Mesenchymal stem cell (in vitro differentiated cells and primary cell): ENCODE measurements at regions not wholly inside any gene's neighbourhood (a gene's known extent, or its start where the extent isn't known, plus 50 kb on each side); places are given as distances from the start of the nearest gene placed in this dataset.

ENCODE experiments used
- DNase-seq: peaks from one replicate; pipeline ENCODE4 v3.0.0-alpha.2; 2013
- H2AFZ ChIP-seq: one replicate; pipeline ENCODE4 v1.6.1; 2013; ENCODE audit warnings: low read depth, mild to moderate bottlenecking, control low read depth, inconsistent platforms, low read length, moderate library complexity
- H2AK5ac ChIP-seq: 2 replicates; pipeline ENCODE4 v1.6.1; 2013; ENCODE audit warnings: low read length, moderate library complexity, mild to moderate bottlenecking, inconsistent platforms; ENCODE audit not compliant: severe bottlenecking
- H2BK120ac ChIP-seq: one replicate; pipeline ENCODE4 v1.6.1; 2013; ENCODE audit warnings: low read depth, mild to moderate bottlenecking, inconsistent platforms, low read length, moderate library complexity
- H2BK12ac ChIP-seq, 2 experiments: one replicate each; pipeline ENCODE4 v1.6.1; 2013; ENCODE audit warnings: inconsistent platforms in 2 of 2, low read length in 2 of 2, mild to moderate bottlenecking in 2 of 2, moderate library complexity in 2 of 2, control low read depth in 1 of 2
- H2BK15ac ChIP-seq: one replicate; pipeline ENCODE4 v1.6.1; 2013; ENCODE audit warnings: mild to moderate bottlenecking, low read depth, inconsistent platforms; ENCODE audit not compliant: poor library complexity, severe bottlenecking
- H2BK5ac ChIP-seq: 2 replicates; pipeline ENCODE4 v1.6.1; 2013; ENCODE audit warnings: low read depth, mild to moderate bottlenecking, low read length, control low read depth, inconsistent platforms; ENCODE audit not compliant: poor library complexity, severe bottlenecking
- H3K14ac ChIP-seq, 2 experiments: one replicate each; pipeline ENCODE4 v1.6.1; 2013; ENCODE audit warnings: inconsistent platforms in 2 of 2, low read length in 2 of 2, control low read depth in 1 of 2, mild to moderate bottlenecking in 1 of 2, moderate library complexity in 1 of 2
- H3K18ac ChIP-seq, 2 experiments: one replicate each; pipeline ENCODE4 v1.6.1; 2013; ENCODE audit warnings: inconsistent platforms in 2 of 2, low read length in 2 of 2, control low read depth in 1 of 2, low read depth in 1 of 2, mild to moderate bottlenecking in 1 of 2
- H3K23ac ChIP-seq, 2 experiments: one replicate each; pipeline ENCODE4 v1.6.1; 2013; ENCODE audit warnings: inconsistent platforms in 2 of 2, low read length in 2 of 2, mild to moderate bottlenecking in 2 of 2, moderate library complexity in 2 of 2, control low read depth in 1 of 2
- H3K27ac ChIP-seq: 2 replicates; pipeline ENCODE4 v1.5.1; 2013; ENCODE audit warnings: mild to moderate bottlenecking, moderate library complexity, low read length, control low read depth, inconsistent platforms; ENCODE audit not compliant: poor library complexity, severe bottlenecking
- H3K27me3 ChIP-seq, 2 experiments: 2 replicates each; pipeline versions ENCODE4 v1.6.1 to v1.7.0; 2013; ENCODE audit warnings: low read length in 2 of 2, mild to moderate bottlenecking in 2 of 2, moderate library complexity in 2 of 2, control low read depth in 1 of 2, inconsistent platforms in 1 of 2; ENCODE audit not compliant: control insufficient read depth in 1 of 2, insufficient read depth in 1 of 2
- H3K36me3 ChIP-seq, 2 experiments: 2 replicates each; pipeline versions ENCODE4 v1.6.1 to v1.7.0; 2013; ENCODE audit warnings: low read length in 2 of 2, control low read depth in 1 of 2, inconsistent platforms in 1 of 2, low read depth in 1 of 2, mild to moderate bottlenecking in 1 of 2; ENCODE audit not compliant: insufficient read depth in 2 of 2, control insufficient read depth in 1 of 2
- H3K4ac ChIP-seq, 2 experiments: one replicate each; pipeline ENCODE4 v1.6.1; 2013; ENCODE audit warnings: inconsistent platforms in 2 of 2, low read length in 2 of 2, mild to moderate bottlenecking in 2 of 2, moderate library complexity in 2 of 2, control low read depth in 1 of 2, low read depth in 1 of 2
- H3K4me1 ChIP-seq: 2 replicates; pipeline ENCODE4 v1.6.1; 2013; ENCODE audit warnings: low read depth, low read length, control low read depth; ENCODE audit not compliant: control insufficient read depth, insufficient read depth
- H3K4me2 ChIP-seq: 2 replicates; pipeline ENCODE4 v1.6.1; 2013; ENCODE audit warnings: low read length, mild to moderate bottlenecking, inconsistent platforms; ENCODE audit not compliant: poor library complexity, severe bottlenecking
- H3K4me3 ChIP-seq, 2 experiments: 2 replicates each; pipeline versions ENCODE4 v1.5.1 to v1.7.0; 2013; ENCODE audit warnings: low read length in 2 of 2, mild to moderate bottlenecking in 2 of 2, control low read depth in 1 of 2, low read depth in 1 of 2; ENCODE audit not compliant: insufficient read depth in 1 of 2
- H3K79me1 ChIP-seq: replicated peaks from 2 replicates; pipeline ENCODE4 v1.6.1; 2013; ENCODE audit warnings: mild to moderate bottlenecking, control low read depth, low read length, inconsistent platforms; ENCODE audit not compliant: poor library complexity, severe bottlenecking
- H3K9ac ChIP-seq: 2 replicates; pipeline ENCODE4 v1.7.0; 2013; ENCODE audit warnings: mild to moderate bottlenecking, low read length, moderate library complexity
- H3K9me3 ChIP-seq: 2 replicates; pipeline ENCODE4 v1.7.0; 2013; ENCODE audit warnings: mild to moderate bottlenecking, low read length; ENCODE audit not compliant: control insufficient read depth
- H4K8ac ChIP-seq: one replicate; pipeline ENCODE4 v1.6.1; 2013; ENCODE audit warnings: inconsistent platforms, mild to moderate bottlenecking, low read length, moderate library complexity
- H4K91ac ChIP-seq: one replicate; pipeline ENCODE4 v1.6.1; 2013; ENCODE audit warnings: mild to moderate bottlenecking, low read length, inconsistent platforms
- WGBS: methylation state at CpG from one replicate; pipeline ENCODE4 v1.1.7; 2013; ENCODE audit warnings: mixed read lengths; 5-methylcytosine and 5-hydroxymethylcytosine counted together

GRCh38 chr16:64174327-64174726 lies 947.5 kb downstream of the CDH11 start:
- H3K27me3 ChIP-seq: no peaks in the 10 kb centered on the region
- no peak overlapping the region for H4K91ac ChIP-seq
- H3K36me3 ChIP-seq: no peaks in the 10 kb centered on the region
- H2BK15ac ChIP-seq: no peak overlapping the region
- H3K9ac ChIP-seq: no peak overlapping the region
- no peaks in the 10 kb centered on the region for H3K4me1 ChIP-seq
- WGBS: 83% methylated on average over 1 of the region's 2 CpGs
- no peak overlapping the region for H3K4me2 ChIP-seq
- H3K23ac ChIP-seq: no peak overlapping the region
- DNase-seq: peak; percentile 17
- no peak overlapping the region for H3K18ac ChIP-seq
- H2BK5ac ChIP-seq: no peak overlapping the region
- H2AK5ac ChIP-seq: no peak overlapping the region
- no peaks in the 10 kb centered on the region for H3K79me1 ChIP-seq
- H3K9me3 ChIP-seq: peaks cover 13% of the 10 kb centered on the region
- no peak overlapping the region for H3K14ac ChIP-seq
- H3K4me3 ChIP-seq: no peak overlapping the region
- no peak overlapping the region for H2BK120ac ChIP-seq
- H4K8ac ChIP-seq: no peak overlapping the region
- no peak overlapping the region for H2BK12ac ChIP-seq
- H3K4ac ChIP-seq: no peak overlapping the region
- H3K27ac ChIP-seq: no peak overlapping the region
- H2AFZ ChIP-seq: no peak overlapping the region

- DNase-seq: no peak
- no peaks in the 10 kb centered on the region for H3K9me3 ChIP-seq
- no peak overlapping the region for H4K91ac ChIP-seq
- H3K79me1 ChIP-seq: no peaks in the 10 kb centered on the region
- no peaks in the 10 kb centered on the region for H3K27me3 ChIP-seq
- H3K9ac ChIP-seq: no peak overlapping the region
- H2BK5ac ChIP-seq: no peak overlapping the region
- H2AK5ac ChIP-seq: no peak overlapping the region
- H4K8ac ChIP-seq: no peak overlapping the region
- H2BK120ac ChIP-seq: no peak overlapping the region
- no peak overlapping the region for H2BK12ac ChIP-seq
- H3K36me3 ChIP-seq: no peaks in the 10 kb centered on the region
- H3K14ac ChIP-seq: no peak overlapping the region
- H3K4ac ChIP-seq: no peak overlapping the region
- H3K18ac ChIP-seq: no peak overlapping the region
- no peak overlapping the region for H3K4me3 ChIP-seq
- H3K23ac ChIP-seq: no peak overlapping the region
- no peak overlapping the region for H2BK15ac ChIP-seq
- no peak overlapping the region for H3K27ac ChIP-seq
- WGBS: 100% methylated on average over 1 of the region's 3 CpGs
- no peak overlapping the region for H3K4me2 ChIP-seq
- H2AFZ ChIP-seq: no peak overlapping the region
- no peaks in the 10 kb centered on the region for H3K4me1 ChIP-seq
Measured at GRCh38 chr16:64172652-64173051, 949.2 kb downstream of the CDH11 start.

DNA sequence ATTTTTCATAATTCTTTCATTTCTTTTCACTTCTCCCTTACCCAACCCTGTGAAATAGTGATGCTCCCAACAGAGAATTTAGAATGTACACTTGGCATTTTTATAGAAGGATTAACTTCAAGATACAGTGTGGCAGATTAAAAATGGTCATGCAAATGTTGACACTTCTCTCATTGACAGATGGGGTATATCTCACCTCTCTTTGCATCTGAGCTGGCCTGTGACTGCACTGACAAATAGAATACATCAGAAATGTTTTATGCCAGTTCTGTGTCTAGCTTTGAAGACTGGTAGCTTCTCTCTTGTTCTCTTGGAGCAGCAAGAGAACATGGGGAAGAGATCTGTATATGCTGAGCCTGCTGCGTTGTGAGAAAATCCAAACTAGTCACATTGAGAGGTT lies 949.6 kb downstream of the CDH11 start:
- Histone ChIP-seq H3K79me1 (no peaks in the 10 kb centered on the region), H2BK15ac (no peak overlapping the region), H2AK5ac (no peak overlapping the region), H3K4me3 (no peak overlapping the region), H3K4me2 (no peak overlapping the region), H4K8ac (no peak overlapping the region), H3K27ac (no peak overlapping the region), H3K18ac (no peak overlapping the region), H3K9me3 (no peaks in the 10 kb centered on the region), H3K36me3 (no peaks in the 10 kb centered on the region), H3K9ac (no peak overlapping the region), H3K4ac (no peak overlapping the region), H3K27me3 (no peaks in the 10 kb centered on the region), H2AFZ (no peak overlapping the region), H3K14ac (no peak overlapping the region), H2BK5ac (no peak overlapping the region), H2BK12ac (no peak overlapping the region), H2BK120ac (no peak overlapping the region), H3K4me1 (no peaks in the 10 kb centered on the region), H4K91ac (no peak overlapping the region), H3K23ac (no peak overlapping the region)
- 100% methylated on average over 1 of the region's 1 CpG for WGBS
- DNase-seq: no peak

DNA sequence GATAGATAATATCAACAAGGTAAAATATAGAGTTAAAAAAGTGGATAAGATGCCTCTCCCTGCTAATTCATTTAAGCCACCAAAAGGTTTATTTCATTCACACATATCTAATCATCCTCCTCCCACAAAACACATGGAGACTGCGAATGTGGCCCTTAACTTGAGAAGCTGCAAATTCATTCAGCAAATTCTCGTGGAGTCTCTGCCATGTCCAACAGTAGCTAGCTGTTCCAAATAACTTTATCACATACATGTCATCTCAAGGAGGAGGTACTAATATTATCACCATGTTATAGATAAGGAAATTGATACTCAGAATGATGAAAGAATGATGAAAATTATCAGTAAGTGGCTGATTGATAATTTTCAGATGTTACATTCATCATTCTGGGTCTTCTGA lies 950.2 kb downstream of the CDH11 start:
- no peak overlapping the region for H4K8ac ChIP-seq
- no peak overlapping the region for H2AK5ac ChIP-seq
- no peak overlapping the region for H2BK5ac ChIP-seq
- no peak overlapping the region for H3K23ac ChIP-seq
- H2AFZ ChIP-seq: no peak overlapping the region
- H3K4me3 ChIP-seq: no peak overlapping the region
- no peak overlapping the region for H4K91ac ChIP-seq
- no peak overlapping the region for H2BK15ac ChIP-seq
- DNase-seq: no peak
- H3K4me1 ChIP-seq: no peaks in the 10 kb centered on the region
- no peak overlapping the region for H2BK120ac ChIP-seq
- H3K4ac ChIP-seq: no peak overlapping the region
- WGBS: 98% methylated on average over 2 of the region's 2 CpGs
- H3K27me3 ChIP-seq: no peaks in the 10 kb centered on the region
- no peak overlapping the region for H3K4me2 ChIP-seq
- H3K14ac ChIP-seq: no peak overlapping the region
- no peak overlapping the region for H3K18ac ChIP-seq
- H3K36me3 ChIP-seq: no peaks in the 10 kb centered on the region
- H3K9ac ChIP-seq: no peak overlapping the region
- no peaks in the 10 kb centered on the region for H3K9me3 ChIP-seq
- H3K79me1 ChIP-seq: no peaks in the 10 kb centered on the region
- no peak overlapping the region for H2BK12ac ChIP-seq
- H3K27ac ChIP-seq: no peak overlapping the region
